Keratinocyte (primary cell): ENCODE measurements at regions not wholly inside any gene's neighbourhood (a gene's known extent, or its start where the extent isn't known, plus 50 kb on each side); places are given as distances from the start of the nearest gene placed in this dataset.

ENCODE experiments used
- DNase-seq: peaks from one replicate; pipeline ENCODE4 v3.0.0-alpha.2; 2011; ENCODE audit warnings: low read depth, missing footprints, low spot score
- FAIRE-seq: peaks from 2 replicates; lab custom pipeline; 2011; peaks lifted over from hg19 to GRCh38; lab: Jason Lieb, UNC
- H2AFZ ChIP-seq: 2 replicates; pipeline ENCODE4 v1.6.0; 2012; ENCODE audit warnings: low read length, control low read depth, inconsistent platforms; ENCODE audit not compliant: control insufficient read depth
- H3K27ac ChIP-seq: 2 replicates; pipeline ENCODE4 v1.5.1; 2011; ENCODE audit warnings: low read length; ENCODE audit not compliant: control insufficient read depth, insufficient read depth
- H3K27me3 ChIP-seq: 3 replicates; pipeline ENCODE4 v1.6.0; 2011; ENCODE audit warnings: low read length; ENCODE audit not compliant: control insufficient read depth, insufficient read depth; ENCODE audit errors: extremely low read depth
- H3K36me3 ChIP-seq, 2 experiments: 2 replicates in 1 of 2; 3 replicates in 1 of 2; pipeline ENCODE4 v1.5.1; 2011; ENCODE audit warnings: low read length in 2 of 2, mild to moderate bottlenecking in 1 of 2; ENCODE audit not compliant: control insufficient read depth in 2 of 2, insufficient read depth in 2 of 2; ENCODE audit errors: extremely low read depth in 1 of 2
- H3K4me1 ChIP-seq: 3 replicates; pipeline ENCODE4 v1.5.1; 2011; ENCODE audit warnings: low read length; ENCODE audit not compliant: control insufficient read depth, insufficient read depth; ENCODE audit errors: extremely low read depth
- H3K4me2 ChIP-seq: 3 replicates; pipeline ENCODE4 v1.6.0; 2011; ENCODE audit warnings: low read depth, low read length; ENCODE audit not compliant: control insufficient read depth, insufficient read depth; ENCODE audit errors: extremely low read depth
- H3K4me3 ChIP-seq, 3 experiments: fragments of 200-600 bp in 1 of 3; sonication (generic) in 1 of 3; 2 replicates in 2 of 3; 3 replicates in 1 of 3; pipeline ENCODE4 v1.5.1; 2011 to 2016; ENCODE audit warnings: low read length in 3 of 3, mild to moderate bottlenecking in 3 of 3, control low read depth in 2 of 3, inconsistent platforms in 1 of 3, low read depth in 1 of 3, mixed read lengths in 1 of 3, mixed run types in 1 of 3, moderate library complexity in 1 of 3; ENCODE audit not compliant: control insufficient read depth in 2 of 3, insufficient read depth in 2 of 3; ENCODE audit errors: extremely low read depth in 1 of 3
- H3K79me2 ChIP-seq: 2 replicates; pipeline ENCODE4 v1.6.0; 2012; ENCODE audit warnings: low read length; ENCODE audit not compliant: control insufficient read depth, insufficient read depth
- H3K9ac ChIP-seq: 3 replicates; pipeline ENCODE4 v1.6.0; 2011; ENCODE audit warnings: low read length; ENCODE audit not compliant: control insufficient read depth, insufficient read depth; ENCODE audit errors: extremely low read depth
- H3K9me1 ChIP-seq: 3 replicates; pipeline ENCODE4 v1.6.0; 2011; ENCODE audit warnings: low read length; ENCODE audit not compliant: control insufficient read depth, insufficient read depth; ENCODE audit errors: extremely low read depth
- H3K9me3 ChIP-seq: 2 replicates; pipeline ENCODE4 v1.5.1; 2012; ENCODE audit warnings: low read depth, low read length; ENCODE audit not compliant: control insufficient read depth
- H4K20me1 ChIP-seq: 3 replicates; pipeline ENCODE4 v1.6.0; 2011; ENCODE audit warnings: low read length; ENCODE audit not compliant: control insufficient read depth, insufficient read depth; ENCODE audit errors: extremely low read depth
- CTCF ChIP-seq, 3 experiments: IDR thresholded peaks in 1 of 3; conservative IDR thresholded peaks in 1 of 3; optimal IDR thresholded peaks in 1 of 3; 2 replicates in 2 of 3; 3 replicates in 1 of 3; pipeline versions ENCODE3 to v1.5.1; 2011; ENCODE audit warnings: low read length in 3 of 3, mild to moderate bottlenecking in 3 of 3, moderate library complexity in 2 of 3, control low read depth in 1 of 3, inconsistent platforms in 1 of 3; ENCODE audit not compliant: insufficient read depth in 2 of 3; ENCODE audit errors: extremely low read depth in 1 of 3
- EZH2 ChIP-seq: IDR thresholded peaks from one replicate; pipeline ENCODE4 v1.6.1; 2012; ENCODE audit warnings: inconsistent platforms, mild to moderate bottlenecking, low read length, moderate library complexity
- dilution Hi-C: fragments of 300-500 bp; cut with MboI; formaldehyde crosslinking; loops from one replicate; pipeline ENCODE4 v1.7.0; 2020; ENCODE audit warnings: low sequenced_read_pairs; ENCODE audit not compliant: extremely low pct_ligation_motif_present

- H3K27me3 ChIP-seq: no peaks in the 10 kb centered on the region
- FAIRE-seq (no peak), DNase-seq (no peak)
- H3K9me3 ChIP-seq: no peaks in the 10 kb centered on the region
- H3K4me1 ChIP-seq: no peaks in the 10 kb centered on the region
- no peaks in the 10 kb centered on the region for H4K20me1 ChIP-seq
- H2AFZ ChIP-seq: no peak overlapping the region
- no peaks in the 10 kb centered on the region for H3K9me1 ChIP-seq
- no peak overlapping the region for H3K9ac ChIP-seq
- H3K79me2 ChIP-seq: no peaks in the 10 kb centered on the region
- TF ChIP-seq EZH2 (no peak), CTCF (optimal IDR thresholded peaks at IDR 0.05 in 1 of 3, IDR thresholded peaks at IDR 0.05 in 1 of 3, conservative IDR thresholded peaks at IDR 0.05 in 1 of 3; ENCODE audit: extremely low read depth in 1 of 3, insufficient read depth in 2 of 3, low read length in 3 of 3) (no peak)
- no peak overlapping the region for H3K4me3 ChIP-seq
- no peaks in the 10 kb centered on the region for H3K36me3 ChIP-seq
- dilution Hi-C loops: no loop called here
- H3K27ac ChIP-seq: no peak overlapping the region
- H3K4me2 ChIP-seq: no peak overlapping the region
Measured at GRCh38 chr12:77745624-77746023, 85.1 kb upstream of the NAV3 start.

DNA sequence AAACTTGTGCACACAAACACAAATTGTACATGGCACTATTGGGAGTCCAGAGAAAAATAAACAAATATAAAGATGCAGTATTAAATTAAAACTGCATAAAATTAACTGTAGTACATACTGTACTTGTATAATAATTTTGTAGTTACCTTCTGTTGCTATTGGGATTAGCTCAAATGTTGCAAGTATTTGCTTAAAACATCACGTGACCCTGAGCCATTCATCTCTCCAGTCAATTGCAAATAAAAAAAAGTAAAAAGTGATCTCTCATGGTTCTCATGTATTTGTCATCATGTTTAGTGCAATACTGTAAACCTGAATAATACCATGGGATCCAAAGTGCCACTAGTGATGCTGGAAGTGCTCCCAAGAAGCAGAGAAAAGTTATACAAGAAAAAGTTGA lies 88.1 kb upstream of the NAV3 start:
- DNase-seq (no peak), FAIRE-seq (no peak)
- TF ChIP-seq CTCF (optimal IDR thresholded peaks at IDR 0.05 in 1 of 3, IDR thresholded peaks at IDR 0.05 in 1 of 3, conservative IDR thresholded peaks at IDR 0.05 in 1 of 3; ENCODE audit: extremely low read depth in 1 of 3, insufficient read depth in 2 of 3, low read length in 3 of 3) (no peak), EZH2 (no peak)
- H3K9me1 ChIP-seq: no peaks in the 10 kb centered on the region
- H4K20me1 ChIP-seq: no peaks in the 10 kb centered on the region
- H3K4me2 ChIP-seq: no peak overlapping the region
- no peaks in the 10 kb centered on the region for H3K79me2 ChIP-seq
- no peaks in the 10 kb centered on the region for H3K36me3 ChIP-seq
- H3K4me3 ChIP-seq: no peak overlapping the region
- no peaks in the 10 kb centered on the region for H3K4me1 ChIP-seq
- H3K9me3 ChIP-seq: no peaks in the 10 kb centered on the region
- no peak overlapping the region for H2AFZ ChIP-seq
- no peaks in the 10 kb centered on the region for H3K27me3 ChIP-seq
- dilution Hi-C loops: no loop called here
- no peak overlapping the region for H3K9ac ChIP-seq
- H3K27ac ChIP-seq: no peak overlapping the region
